NCI-H128 (cell line): ENCODE measurements at regions not wholly inside any gene's neighbourhood (a gene's known extent, or its start where the extent isn't known, plus 50 kb on each side); places are given as distances from the start of the nearest gene placed in this dataset.

Source experiments
- DNase-seq: peaks from one replicate; lab custom pipeline; 2025; ENCODE audit not compliant: unreplicated experiment; lab: John Stamatoyannopoulos, UW

- no peak for DNase-seq
Observed at GRCh38 chr5:171600741-171601265, 181.4 kb downstream of the FGF18 start.

GRCh38 chr5:171601266-171601881 lies 181.9 kb downstream of the FGF18 start:
- no peak for DNase-seq

GRCh38 chr5:171603591-171603990 lies 182.0 kb upstream of the SMIM23 start:
- no peak for DNase-seq

GRCh38 chr5:171604195-171604594 lies 181.4 kb upstream of the SMIM23 start:
- no peak for DNase-seq

- DNase-seq, result no peak
Observed at GRCh38 chr5:171606414-171607024, 179.1 kb upstream of the SMIM23 start.

- no peak for DNase-seq
Observed at GRCh38 chr5:171607863-171608262, 177.8 kb upstream of the SMIM23 start.

- DNase-seq, result no peak
Observed at GRCh38 chr5:171609806-171610452, 175.7 kb upstream of the SMIM23 start.

GRCh38 chr5:171610686-171611085 lies 174.9 kb upstream of the SMIM23 start:
- no peak for DNase-seq

GRCh38 chr5:171612749-171613148 lies 172.9 kb upstream of the SMIM23 start:
- DNase-seq, result no peak

GRCh38 chr5:171614511-171614910 lies 171.1 kb upstream of the SMIM23 start:
- DNase-seq, result no peak

GRCh38 chr5:171614971-171615653 lies 170.5 kb upstream of the SMIM23 start:
- no peak for DNase-seq

- no peak for DNase-seq
Observed at GRCh38 chr5:171615705-171616640, 169.6 kb upstream of the SMIM23 start.

GRCh38 chr5:171617266-171617665 lies 168.4 kb upstream of the SMIM23 start:
- DNase-seq, result no peak

- DNase-seq, result no peak
Observed at GRCh38 chr5:171617817-171618591, 167.6 kb upstream of the SMIM23 start.

GRCh38 chr5:171619196-171619595 lies 166.4 kb upstream of the SMIM23 start:
- DNase-seq, result no peak

GRCh38 chr5:171619744-171620143 lies 165.9 kb upstream of the SMIM23 start:
- DNase-seq, result no peak

- DNase-seq, result no peak
Observed at GRCh38 chr5:171622010-171622409, 163.6 kb upstream of the SMIM23 start.

- no peak for DNase-seq
Observed at GRCh38 chr5:171623107-171623506, 162.5 kb upstream of the SMIM23 start.

- no peak for DNase-seq
Observed at GRCh38 chr5:171623551-171624097, 162.0 kb upstream of the SMIM23 start.

- no peak for DNase-seq
Observed at GRCh38 chr5:171624396-171624795, 161.2 kb upstream of the SMIM23 start.
